GM12878 (cell line): ENCODE measurements at regions not wholly inside any gene's neighbourhood (a gene's known extent, or its start where the extent isn't known, plus 50 kb on each side); places are given as distances from the start of the nearest gene placed in this dataset.

Experiments used
- ASH2L ChIP-seq: fragments of 300-600, 200-600 bp; sonication (generic); IDR thresholded peaks from 2 replicates; pipeline ENCODE4 v1.6.1; 2017; ENCODE audit warnings: low read depth, mild to moderate bottlenecking, borderline replicate concordance
- ATF3 ChIP-seq: IDR thresholded peaks from 2 replicates; pipeline ENCODE4 v1.6.1; 2011; ENCODE audit warnings: low read depth, mild to moderate bottlenecking, low read length, moderate library complexity, borderline replicate concordance; ENCODE audit errors: extremely low read depth
- CTCF ChIP-seq, 3 experiments: IDR thresholded peaks in 2 of 3; conservative IDR thresholded peaks in 1 of 3; 2 replicates each; pipeline ENCODE4 v1.5.1; 2011; ENCODE audit warnings: low read depth in 3 of 3, low read length in 3 of 3, mild to moderate bottlenecking in 3 of 3, control low read depth in 2 of 3, moderate library complexity in 2 of 3, inconsistent platforms in 1 of 3, mixed read lengths in 1 of 3; ENCODE audit not compliant: control insufficient read depth in 2 of 3, insufficient read depth in 1 of 3; ENCODE audit errors: extremely low read depth in 1 of 3
- FOXM1 ChIP-seq: IDR thresholded peaks from 2 replicates; pipeline ENCODE4 v1.6.1; 2012; ENCODE audit warnings: low read depth, mild to moderate bottlenecking, inconsistent platforms, low read length, moderate library complexity
- RAD21 ChIP-seq: IDR thresholded peaks from 2 replicates; pipeline ENCODE4 v1.6.1; 2011; ENCODE audit warnings: mild to moderate bottlenecking, low read depth, low read length, moderate library complexity; ENCODE audit not compliant: insufficient read depth
- TCF7 ChIP-seq: IDR thresholded peaks from 2 replicates; pipeline ENCODE4 v1.6.1; 2014; ENCODE audit warnings: antibody characterized with exemption, borderline replicate concordance

- no peak for TF ChIP-seq FOXM1
- no peak for TF ChIP-seq ATF3
- TF ChIP-seq RAD21: no peak
- no peak for TF ChIP-seq ASH2L
- no peak for TF ChIP-seq CTCF (IDR thresholded peaks at IDR 0.05 in 2 of 3, conservative IDR thresholded peaks at IDR 0.05 in 1 of 3; ENCODE audit: control insufficient read depth in 2 of 3, extremely low read depth in 1 of 3, insufficient read depth in 1 of 3, low read depth in 3 of 3, low read length in 3 of 3)
- no peak for TF ChIP-seq TCF7
These were observed 292.0 kb upstream of the PLXNA2 start for GRCh38 chr1:208536212-208536611.
